Breast epithelium (tissue), 3 donors: ENCODE measurements at regions not wholly inside any gene's neighbourhood (a gene's known extent, or its start where the extent isn't known, plus 50 kb on each side); places are given as distances from the start of the nearest gene placed in this dataset.

Experiments used
- CTCF ChIP-seq, 3 donors: fragments of 450-650 bp; IDR thresholded peaks; one replicate each; pipeline ENCODE4 v1.5.1; 2016 to 2017; ENCODE audit warnings: antibody characterized with exemption in 3 of 3, mild to moderate bottlenecking in 3 of 3, moderate library complexity in 3 of 3
- POLR2A ChIP-seq: fragments of 450-650 bp; IDR thresholded peaks from one replicate; pipeline ENCODE4 v1.6.1; 2016; ENCODE audit warnings: antibody characterized with exemption, mild to moderate bottlenecking, moderate library complexity

GRCh38 chr9:27632254-27632653 lies 59.0 kb upstream of the C9orf72 start:
- no peak for TF ChIP-seq CTCF (IDR thresholded peaks at IDR 0.05)
- no peak for TF ChIP-seq POLR2A
